T-helper 2 cell (primary cell): ENCODE measurements at regions not wholly inside any gene's neighbourhood (a gene's known extent, or its start where the extent isn't known, plus 50 kb on each side); places are given as distances from the start of the nearest gene placed in this dataset.

Experiments used
- DNase-seq, 5 experiments: peaks; one replicate each; pipeline versions ENCODE4 v3.0.0 to v3.0.0-alpha.2; 2012 to 2022

GRCh38 chr9:12874395-12874794, 99.6 kb downstream of the LURAP1L start:
- DNase-seq: no peak

GRCh38 chr9:12875191-12875590, 100.4 kb downstream of the LURAP1L start:
- no peak for DNase-seq

GRCh38 chr9:12876872-12877271, 102.1 kb downstream of the LURAP1L start:
- no peak for DNase-seq

- no peak for DNase-seq
These were observed 103.6 kb downstream of the LURAP1L start for GRCh38 chr9:12878351-12878978.

DNA sequence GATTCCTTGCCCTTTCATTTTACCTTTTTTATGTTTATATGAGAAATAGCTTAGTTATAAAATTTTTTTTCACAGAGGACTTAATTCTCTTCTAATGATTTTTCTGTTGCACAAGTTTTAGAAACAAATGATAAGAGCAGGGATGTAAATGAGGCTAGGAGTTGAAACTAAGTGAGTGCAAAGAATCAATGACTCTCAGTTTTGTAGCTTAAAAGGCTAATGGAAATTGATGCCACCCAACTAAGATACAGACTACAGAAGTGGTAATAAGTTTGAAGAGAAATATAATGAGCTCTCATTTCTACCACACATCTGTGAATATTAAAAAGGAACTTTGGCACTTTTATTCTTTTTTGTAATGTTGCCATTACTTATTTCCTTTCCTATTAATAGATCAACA, 105.1 kb downstream of the LURAP1L start:
- DNase-seq: no peak

GRCh38 chr9:12880406-12881015, 105.7 kb downstream of the LURAP1L start:
- DNase-seq: no peak

- no peak for DNase-seq
These were observed 107.6 kb downstream of the LURAP1L start for GRCh38 chr9:12882430-12882829.

DNA sequence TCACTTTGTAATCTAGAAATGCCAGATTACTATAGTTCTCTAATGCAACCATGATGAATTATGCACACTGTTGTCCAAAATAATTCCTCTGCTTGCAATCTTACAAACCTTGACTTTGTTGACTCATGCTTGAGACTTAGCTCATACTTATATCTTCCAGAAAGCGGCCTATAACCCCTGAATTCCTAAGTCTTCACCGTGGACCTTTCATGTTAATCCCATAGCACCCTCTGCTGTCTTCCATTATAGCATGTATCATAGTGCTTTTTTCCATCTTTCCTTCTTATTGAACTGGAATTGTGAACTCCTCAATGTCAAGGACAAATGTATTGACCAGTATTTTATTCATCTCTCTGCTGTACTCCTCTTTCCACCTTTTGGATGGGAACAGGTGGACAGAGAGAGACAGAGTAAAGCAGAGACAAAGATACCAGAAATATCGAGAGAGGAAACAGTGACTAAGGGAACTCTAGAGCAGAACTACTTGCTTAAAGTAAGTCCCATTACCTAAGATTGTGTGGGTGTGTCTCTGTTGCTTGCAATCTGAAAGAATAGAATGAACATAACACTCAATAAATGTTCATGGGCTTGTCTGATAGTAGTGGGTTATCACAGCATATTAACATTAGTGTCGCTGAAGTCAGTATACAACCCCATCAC, 110.0 kb downstream of the LURAP1L start:
- DNase-seq: no peak

DNA sequence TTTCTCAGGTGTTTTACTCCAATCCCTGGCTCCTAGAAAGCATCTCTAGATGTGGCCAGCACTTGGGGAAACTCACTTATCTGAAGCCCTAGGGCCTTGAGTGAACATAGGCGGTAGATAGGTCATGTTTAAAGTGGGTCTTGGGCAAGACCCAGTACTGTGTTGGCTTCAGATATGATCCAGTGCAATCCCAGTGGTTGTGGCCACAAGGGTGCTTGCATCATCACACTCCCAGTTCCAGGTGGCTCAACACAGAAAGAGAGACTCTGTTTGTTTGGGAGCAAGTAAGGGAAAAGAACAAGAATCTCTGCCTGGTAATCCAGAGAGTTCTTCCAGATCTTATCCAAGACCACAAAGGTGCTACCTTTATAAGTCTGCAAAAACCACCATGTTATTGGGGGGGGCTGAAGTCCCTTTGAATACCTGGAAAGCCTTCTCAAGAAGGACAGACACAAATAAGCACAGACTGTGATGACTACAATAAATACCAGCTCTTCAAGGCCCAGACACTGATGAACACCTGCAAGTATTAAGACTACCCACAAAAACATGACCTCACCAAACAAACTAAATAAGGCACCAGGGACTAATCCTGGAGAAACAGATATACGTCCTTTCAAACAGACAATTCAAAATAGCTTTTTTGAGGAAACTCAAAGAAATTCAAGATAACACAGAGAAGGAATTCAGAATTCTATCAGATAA, 114.7 kb downstream of the LURAP1L start:
- no peak for DNase-seq

GRCh38 chr9:12891588-12891987, 116.8 kb downstream of the LURAP1L start:
- DNase-seq: no peak

- DNase-seq: no peak
These were observed 128.5 kb downstream of the LURAP1L start for GRCh38 chr9:12903316-12903715.

DNA sequence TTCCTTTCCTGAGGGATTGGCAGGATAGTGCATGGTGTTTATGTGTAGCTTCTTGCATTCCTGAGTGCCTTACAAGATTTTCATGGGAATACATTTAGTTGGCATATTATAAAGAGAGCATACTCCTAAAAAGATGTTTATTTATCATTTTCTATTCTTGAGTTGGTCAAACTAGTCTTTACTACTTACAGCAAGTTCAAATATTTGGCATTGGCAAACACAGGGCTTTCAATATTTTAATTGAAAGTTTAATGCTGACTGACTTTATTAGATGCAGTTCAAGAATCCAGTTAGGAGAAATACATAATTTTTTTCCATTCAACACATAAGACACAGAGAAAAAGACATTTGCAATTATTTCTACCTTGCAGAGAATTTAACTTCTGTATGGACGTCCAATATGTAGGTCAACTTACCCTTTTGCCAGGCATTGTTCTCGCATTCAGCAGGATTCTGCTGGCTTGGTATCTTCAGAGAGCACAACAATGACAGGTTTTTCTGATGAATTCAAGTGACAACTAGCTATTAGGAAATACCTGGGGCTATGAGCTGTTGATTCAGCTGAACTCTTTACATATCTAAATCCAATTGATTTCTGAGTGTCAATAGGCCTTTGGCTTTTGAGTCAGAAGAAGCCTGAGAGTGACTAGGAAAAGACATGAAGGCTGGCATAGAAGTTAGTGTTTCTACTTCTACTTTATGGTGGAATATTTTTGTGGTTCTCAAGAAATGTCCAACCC, 129.6 kb downstream of the LURAP1L start:
- no peak for DNase-seq

DNA sequence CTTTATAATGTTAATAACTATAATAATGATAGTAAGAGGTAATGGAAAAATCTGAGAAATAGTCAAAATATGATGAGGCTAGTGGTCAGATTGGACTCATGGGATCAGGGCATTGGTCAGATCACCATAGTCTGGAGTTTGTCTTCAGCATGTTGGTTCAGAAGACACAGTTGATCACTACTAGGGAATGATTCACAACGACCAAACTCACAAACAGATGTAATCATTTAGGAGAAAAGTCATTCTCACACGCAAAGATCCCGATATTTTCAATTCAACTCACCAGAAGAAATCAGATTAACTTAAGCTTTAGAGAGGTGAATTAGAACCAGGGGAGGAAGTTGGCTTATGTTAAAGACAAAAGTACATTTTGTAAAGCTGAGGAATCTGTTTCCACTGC, 131.8 kb downstream of the LURAP1L start:
- DNase-seq: no peak

GRCh38 chr9:12908895-12909294, 134.1 kb downstream of the LURAP1L start:
- DNase-seq: no peak

DNA sequence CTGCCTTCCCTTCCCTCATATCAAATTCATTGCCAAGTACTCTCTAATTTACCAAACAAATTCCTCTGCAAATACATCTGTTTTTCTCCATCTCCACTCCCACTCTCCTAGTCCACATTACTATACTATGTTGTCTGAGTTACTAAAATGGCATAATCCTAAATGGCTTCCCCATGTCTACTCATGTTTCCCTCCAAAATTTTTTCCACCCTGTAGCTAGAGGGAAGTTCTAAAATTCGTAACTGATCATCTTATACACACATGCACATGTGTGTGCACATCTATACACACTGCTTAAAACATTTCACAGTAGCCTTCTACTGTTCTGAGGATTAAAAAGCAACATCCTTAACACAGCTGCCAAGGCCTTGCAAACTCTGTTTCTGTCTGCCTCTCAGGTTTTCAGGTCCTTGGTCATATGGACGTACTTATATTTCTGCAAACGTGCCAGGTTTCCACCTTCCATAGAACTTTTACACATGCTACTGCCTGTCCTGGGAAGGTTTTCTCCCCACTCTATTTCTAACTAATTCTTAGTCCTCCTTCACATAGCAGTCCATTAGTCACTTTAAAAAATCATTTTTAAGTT, 140.6 kb downstream of the LURAP1L start:
- no peak for DNase-seq

DNA sequence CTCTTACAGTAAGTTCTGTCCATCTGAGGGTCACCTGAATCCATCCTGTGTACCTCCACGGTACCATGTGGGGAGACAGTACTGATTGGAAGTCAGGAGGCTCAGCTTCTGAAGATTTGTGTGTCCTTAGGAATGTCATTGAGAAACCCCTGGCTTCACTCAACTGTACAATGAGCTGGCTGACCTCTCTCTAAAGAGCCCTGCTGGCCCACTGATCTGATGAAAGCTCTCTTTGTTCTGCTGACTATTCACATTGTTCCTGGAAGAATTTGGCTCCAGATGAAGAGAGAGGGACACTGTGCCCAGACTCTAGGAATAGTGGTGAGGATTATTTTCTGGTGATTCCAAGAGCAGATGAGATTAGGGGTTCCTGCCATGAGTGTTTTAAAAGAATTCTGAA, 141.2 kb downstream of the LURAP1L start:
- no peak for DNase-seq

DNA sequence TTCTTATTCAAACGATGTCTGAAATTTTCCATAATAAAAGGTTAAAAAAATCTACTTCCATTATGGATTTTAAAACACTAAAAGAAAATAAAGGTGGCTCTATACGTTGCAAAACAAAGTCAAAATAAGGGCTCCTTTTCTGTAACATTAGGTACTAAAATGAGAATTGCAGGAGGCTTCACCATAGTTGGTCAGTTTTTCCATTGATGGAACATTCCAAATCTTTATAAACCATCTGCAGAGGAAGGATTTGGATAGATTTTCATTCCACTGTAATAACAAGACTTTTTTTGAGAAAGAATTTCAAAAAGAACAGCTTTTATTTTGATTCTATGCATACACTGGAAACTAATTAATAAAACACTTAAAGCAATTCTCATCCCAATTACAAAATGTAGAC, 145.6 kb downstream of the LURAP1L start:
- no peak for DNase-seq

DNA sequence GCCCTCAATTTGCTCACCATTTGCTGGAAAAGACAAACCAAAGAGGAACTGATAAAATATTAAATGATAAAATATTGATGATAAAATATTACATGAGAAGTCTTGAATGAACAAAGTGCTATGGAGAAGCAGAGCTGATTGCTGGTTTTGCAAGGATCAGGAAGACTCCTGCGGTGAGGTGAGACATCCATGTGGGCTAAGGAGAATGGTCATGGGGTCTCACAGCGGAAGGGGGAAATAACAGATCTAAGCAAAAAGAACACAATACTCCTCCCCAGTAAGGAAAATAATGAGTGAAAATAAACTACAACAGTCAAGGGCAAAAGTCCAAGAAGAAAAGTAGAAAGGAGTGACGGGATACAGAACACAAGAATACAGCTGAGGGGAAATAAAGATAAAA, 146.8 kb downstream of the LURAP1L start:
- no peak for DNase-seq

DNA sequence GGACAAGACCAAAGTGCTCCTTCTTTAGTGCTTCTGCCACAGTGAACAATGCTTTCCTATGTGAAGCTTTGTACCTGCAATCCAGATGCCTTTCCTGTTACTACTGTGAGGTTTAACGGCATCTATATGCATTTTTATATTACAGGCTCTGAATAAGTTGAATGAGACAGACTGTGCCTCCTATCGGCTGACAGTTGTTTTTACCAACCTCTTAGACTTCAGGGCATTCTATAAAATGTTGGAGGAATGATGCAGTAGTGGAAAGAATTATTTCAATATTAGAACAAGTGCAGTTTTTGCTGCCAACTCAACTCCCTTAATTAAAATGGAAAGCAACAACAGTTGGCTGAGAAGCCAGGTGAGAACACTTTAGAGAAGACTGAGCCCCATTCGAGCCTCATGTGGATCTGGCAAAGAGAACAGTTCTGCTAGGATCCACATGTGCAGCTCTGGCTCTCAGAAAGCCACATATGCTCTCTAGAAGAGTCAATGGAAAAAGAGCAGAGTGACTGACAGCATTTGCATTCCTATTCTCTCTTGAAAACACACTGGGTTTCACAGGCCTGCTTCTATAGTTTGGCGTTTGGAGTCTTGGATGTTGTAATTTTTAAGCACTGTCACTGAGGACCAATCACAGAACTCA, 147.5 kb downstream of the LURAP1L start:
- DNase-seq: no peak

- DNase-seq: no peak
These were observed 148.7 kb downstream of the LURAP1L start for GRCh38 chr9:12923468-12924009.

- no peak for DNase-seq
These were observed 156.1 kb downstream of the LURAP1L start for GRCh38 chr9:12930906-12931305.

- DNase-seq: no peak
These were observed 159.1 kb downstream of the LURAP1L start for GRCh38 chr9:12933957-12934356.
